Natural killer cell (primary cell): ENCODE measurements at regions not wholly inside any gene's neighbourhood (a gene's known extent, or its start where the extent isn't known, plus 50 kb on each side); places are given as distances from the start of the nearest gene placed in this dataset.

Experiments
- ATAC-seq, 3 donors: fragments of 150-1000 bp in 2 of 3; fragments of 200-7000 bp in 1 of 3; cut with Tn5 transposase; 1 replicate in 1 of 3; 2 replicates in 2 of 3; pipeline ENCODE4 v1.10.0; 2021; ENCODE audit warnings: mild to moderate bottlenecking in 2 of 3, moderate library complexity in 2 of 3
- DNase-seq, 2 donors: peaks; one replicate each; pipeline versions ENCODE4 v3.0.0 to v3.0.0-alpha.2; 2013 to 2021; ENCODE audit warnings: mixed read lengths in 1 of 2
- H3K27ac ChIP-seq: one replicate; pipeline ENCODE4 v1.5.1; 2013; ENCODE audit warnings: mild to moderate bottlenecking, low read length
- H3K27me3 ChIP-seq: one replicate; pipeline ENCODE4 v1.6.1; 2013; ENCODE audit warnings: low read length; ENCODE audit not compliant: control insufficient read depth, insufficient read depth
- H3K36me3 ChIP-seq: one replicate; pipeline ENCODE4 v1.6.1; 2013; ENCODE audit warnings: low read length; ENCODE audit not compliant: control insufficient read depth, insufficient read depth
- H3K4me1 ChIP-seq: one replicate; pipeline ENCODE4 v1.6.1; 2013; ENCODE audit warnings: low read length; ENCODE audit not compliant: control insufficient read depth, insufficient read depth
- H3K4me3 ChIP-seq: one replicate; pipeline ENCODE4 v1.5.1; 2013; ENCODE audit warnings: low read length
- H3K9me3 ChIP-seq: one replicate; pipeline ENCODE4 v1.6.1; 2013; ENCODE audit warnings: low read length; ENCODE audit not compliant: control insufficient read depth, insufficient read depth
- H3K27ac Mint-ChIP-seq, 2 donors: one replicate each; pipeline ENCODE4 v1.8.0; 2022; ENCODE audit warnings: mild to moderate bottlenecking in 2 of 2, mixed read lengths in 2 of 2, moderate library complexity in 1 of 2
- H3K27me3 Mint-ChIP-seq, 2 donors: one replicate each; pipeline ENCODE4 v1.8.0; 2022; ENCODE audit warnings: low read depth in 2 of 2, mixed read lengths in 2 of 2
- H3K36me3 Mint-ChIP-seq: one replicate; pipeline ENCODE4 v1.8.0; 2022; ENCODE audit warnings: mixed read lengths
- H3K4me1 Mint-ChIP-seq, 2 donors: one replicate each; pipeline ENCODE4 v1.8.0; 2022; ENCODE audit warnings: mixed read lengths in 2 of 2
- H3K4me3 Mint-ChIP-seq: one replicate; pipeline ENCODE4 v1.8.0; 2022; ENCODE audit warnings: mild to moderate bottlenecking, moderate library complexity, mixed read lengths
- H3K9me3 Mint-ChIP-seq, 2 donors: one replicate each; pipeline ENCODE4 v1.8.0; 2022; ENCODE audit warnings: mixed read lengths in 2 of 2
- WGBS: methylation state at CpG from one replicate; pipeline ENCODE4 v1.1.7; 2013; ENCODE audit warnings: missing lambda C conversion rate; ENCODE audit not compliant: insufficient coverage; 5-methylcytosine and 5-hydroxymethylcytosine counted together
- intact Hi-C: fragments of 100-400 bp; cut with micrococcal nuclease; formaldehyde crosslinking; loops from one replicate; pipeline ENCODE4 v1.14.2; 2022
- TF ChIP-seq, protein P1 (sequence below): fragments of 200-600 bp; IDR thresholded peaks from one replicate; pipeline ENCODE4 v1.8.0; 2022; ENCODE audit warnings: antibody characterized with exemption

DNA sequence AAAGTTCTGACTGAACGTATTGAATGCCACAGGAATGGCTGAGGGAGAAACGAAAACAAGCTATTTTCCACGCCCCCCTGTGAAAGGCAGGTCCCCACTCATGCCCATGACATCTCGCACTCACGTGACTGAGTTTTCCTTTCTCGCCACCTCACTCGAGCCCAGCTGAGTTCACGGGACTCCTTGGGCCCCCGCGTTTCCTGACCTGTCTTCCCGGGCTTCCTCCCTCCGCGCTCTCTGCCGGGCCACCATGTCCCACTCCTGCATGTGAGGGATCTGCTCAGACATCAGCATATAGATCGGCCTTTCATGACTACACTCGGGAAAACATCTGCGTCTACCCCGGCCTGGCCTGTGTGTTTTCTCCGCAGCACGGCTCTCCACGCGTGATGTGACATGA lies 226.0 kb upstream of the ADARB2 start:
- Mint-ChIP-seq H3K27me3 (peaks cover 5 to 18% of the 10 kb centered on the region in 2 donors), H3K36me3 (no peaks in the 10 kb centered on the region), H3K4me1 (no peaks in the 10 kb centered on the region), H3K27ac (no peak overlapping the region), H3K4me3 (no peak overlapping the region), H3K9me3 (no peaks in the 10 kb centered on the region)
- Histone ChIP-seq H3K9me3 (no peaks in the 10 kb centered on the region), H3K27me3 (no peaks in the 10 kb centered on the region), H3K4me3 (no peak overlapping the region), H3K4me1 (no peaks in the 10 kb centered on the region), H3K27ac (no peak overlapping the region), H3K36me3 (no peaks in the 10 kb centered on the region)
- ATAC-seq = no peak
- TF ChIP-seq, protein P1, sequence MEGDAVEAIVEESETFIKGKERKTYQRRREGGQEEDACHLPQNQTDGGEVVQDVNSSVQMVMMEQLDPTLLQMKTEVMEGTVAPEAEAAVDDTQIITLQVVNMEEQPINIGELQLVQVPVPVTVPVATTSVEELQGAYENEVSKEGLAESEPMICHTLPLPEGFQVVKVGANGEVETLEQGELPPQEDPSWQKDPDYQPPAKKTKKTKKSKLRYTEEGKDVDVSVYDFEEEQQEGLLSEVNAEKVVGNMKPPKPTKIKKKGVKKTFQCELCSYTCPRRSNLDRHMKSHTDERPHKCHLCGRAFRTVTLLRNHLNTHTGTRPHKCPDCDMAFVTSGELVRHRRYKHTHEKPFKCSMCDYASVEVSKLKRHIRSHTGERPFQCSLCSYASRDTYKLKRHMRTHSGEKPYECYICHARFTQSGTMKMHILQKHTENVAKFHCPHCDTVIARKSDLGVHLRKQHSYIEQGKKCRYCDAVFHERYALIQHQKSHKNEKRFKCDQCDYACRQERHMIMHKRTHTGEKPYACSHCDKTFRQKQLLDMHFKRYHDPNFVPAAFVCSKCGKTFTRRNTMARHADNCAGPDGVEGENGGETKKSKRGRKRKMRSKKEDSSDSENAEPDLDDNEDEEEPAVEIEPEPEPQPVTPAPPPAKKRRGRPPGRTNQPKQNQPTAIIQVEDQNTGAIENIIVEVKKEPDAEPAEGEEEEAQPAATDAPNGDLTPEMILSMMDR = no peak
- intact Hi-C loops = no loop called here
- DNase-seq = no peak
- 91% methylated on average over 22 of the region's 22 CpGs for WGBS

DNA sequence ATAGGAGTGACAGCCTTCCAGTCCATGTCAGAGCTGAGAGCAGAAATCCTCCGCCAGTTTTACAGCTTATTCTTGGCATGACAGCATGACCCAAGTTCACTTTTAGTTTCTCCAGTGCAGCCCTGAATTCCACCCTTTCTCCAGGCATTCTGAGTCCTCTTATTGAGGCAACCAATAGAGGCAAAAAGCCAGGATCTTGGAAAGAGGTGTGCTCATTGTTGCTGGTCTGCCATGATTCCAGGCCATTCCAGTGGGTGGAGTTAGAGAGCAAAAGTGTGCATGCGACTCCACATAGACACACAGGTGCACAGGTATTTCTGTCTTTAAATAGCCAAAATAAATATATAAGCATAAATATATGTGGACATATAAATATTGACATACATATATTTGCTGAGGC lies 224.7 kb upstream of the ADARB2 start:
- 96% methylated on average over 2 of the region's 2 CpGs for WGBS
- Histone ChIP-seq H3K27ac (no peak overlapping the region), H3K36me3 (no peaks in the 10 kb centered on the region), H3K9me3 (no peaks in the 10 kb centered on the region), H3K4me3 (no peak overlapping the region), H3K4me1 (peaks cover 4% of the 10 kb centered on the region), H3K27me3 (no peaks in the 10 kb centered on the region)
- DNase-seq (no peak), ATAC-seq (no peak)
- Mint-ChIP-seq H3K9me3 (no peaks in the 10 kb centered on the region), H3K4me3 (no peak overlapping the region), H3K4me1 (peaks cover 0 to 4% of the 10 kb centered on the region in 2 donors), H3K27me3 (peaks cover 5 to 18% of the 10 kb centered on the region in 2 donors), H3K36me3 (no peaks in the 10 kb centered on the region), H3K27ac (no peak overlapping the region)
- TF ChIP-seq, protein P1 = no peak
- intact Hi-C loops = no loop called here

DNA sequence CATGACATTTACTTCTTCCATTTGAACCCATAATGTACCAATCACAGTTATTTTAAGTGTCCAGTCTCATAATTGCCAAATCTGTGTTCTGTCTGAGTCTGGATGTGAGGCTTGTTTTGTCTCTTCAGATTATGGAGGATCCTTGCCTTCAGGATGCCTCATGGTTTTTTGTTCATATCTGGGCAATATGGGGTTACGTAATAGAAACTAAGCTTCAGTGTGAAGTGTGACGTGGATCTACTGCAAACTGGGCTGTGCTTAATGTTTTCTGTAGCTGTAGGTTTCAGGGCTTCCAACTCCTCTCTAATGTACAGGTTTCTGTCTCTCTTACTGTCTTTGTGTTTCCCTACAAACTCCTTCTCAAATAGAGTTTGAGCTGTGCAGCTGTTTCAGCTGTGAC lies 223.7 kb upstream of the ADARB2 start:
- H3K4me1 ChIP-seq = peaks cover 4% of the 10 kb centered on the region
- no peaks in the 10 kb centered on the region for H3K9me3 ChIP-seq
- H3K36me3 Mint-ChIP-seq = no peaks in the 10 kb centered on the region
- H3K27me3 ChIP-seq = no peaks in the 10 kb centered on the region
- DNase-seq (no peak), ATAC-seq (no peak)
- no peak overlapping the region for H3K27ac ChIP-seq
- peaks cover 0 to 5% of the 10 kb centered on the region in 2 donors for H3K4me1 Mint-ChIP-seq
- no peak overlapping the region for H3K27ac Mint-ChIP-seq
- TF ChIP-seq, protein P1 = no peak
- intact Hi-C loops = no loop called here
- 94% methylated on average over 2 of the region's 2 CpGs for WGBS
- no peak overlapping the region for H3K4me3 ChIP-seq
- no peaks in the 10 kb centered on the region for H3K36me3 ChIP-seq
- H3K9me3 Mint-ChIP-seq = no peaks in the 10 kb centered on the region
- H3K4me3 Mint-ChIP-seq = no peak overlapping the region
- H3K27me3 Mint-ChIP-seq = peaks cover 5 to 18% of the 10 kb centered on the region in 2 donors

DNA sequence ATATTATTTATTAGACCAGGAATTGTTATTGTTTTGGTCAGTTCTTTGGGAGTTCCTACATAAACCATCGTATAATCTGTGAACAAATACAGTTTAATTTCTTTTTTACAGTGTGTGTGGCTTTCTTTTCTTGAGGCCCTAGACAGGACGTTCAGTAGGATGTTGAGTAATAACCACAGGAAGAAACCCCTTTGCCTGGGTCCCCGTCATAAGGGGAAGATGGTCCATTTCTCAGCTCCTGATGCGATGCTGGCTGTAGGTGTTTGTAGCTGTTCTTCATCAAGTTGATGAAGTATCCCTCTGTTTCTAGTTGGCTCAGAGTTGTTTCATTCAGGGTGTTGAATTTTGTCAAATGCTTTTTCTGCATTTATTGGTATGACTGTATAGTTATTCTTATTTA lies 219.7 kb upstream of the ADARB2 start:
- peak; percentile 24 to 60 (median 44) for ATAC-seq
- Mint-ChIP-seq H3K9me3 (no peaks in the 10 kb centered on the region), H3K4me1 (peaks cover 0 to 5% of the 10 kb centered on the region in 2 donors), H3K27me3 (peaks cover 5 to 12% of the 10 kb centered on the region in 2 donors), H3K4me3 (no peak overlapping the region), H3K27ac (no peak overlapping the region), H3K36me3 (no peaks in the 10 kb centered on the region)
- TF ChIP-seq, protein P1 = no peak
- Histone ChIP-seq H3K4me1 (peaks cover 4% of the 10 kb centered on the region), H3K9me3 (no peaks in the 10 kb centered on the region), H3K27me3 (no peaks in the 10 kb centered on the region), H3K4me3 (no peak overlapping the region), H3K27ac (no peak overlapping the region), H3K36me3 (no peaks in the 10 kb centered on the region)
- intact Hi-C loops = no loop called here
- WGBS = 6% methylated on average over 3 of the region's 4 CpGs
- DNase-seq = peak in 1 of 2 donors; percentile 15
